H9 (cell line): ENCODE measurements at regions not wholly inside any gene's neighbourhood (a gene's known extent, or its start where the extent isn't known, plus 50 kb on each side); places are given as distances from the start of the nearest gene placed in this dataset.

Experiments used
- DNase-seq: peaks from one replicate; pipeline ENCODE4 v3.0.0-alpha.2; 2017
- H2AFZ ChIP-seq: one replicate; pipeline ENCODE4 v1.6.1; 2013; ENCODE audit warnings: mild to moderate bottlenecking, low read length, control low read depth, moderate library complexity
- H2AK5ac ChIP-seq: 2 replicates; pipeline ENCODE4 v1.6.1; 2013; ENCODE audit warnings: low read length, control low read depth, mixed read lengths; ENCODE audit not compliant: insufficient read length
- H2BK120ac ChIP-seq: one replicate; pipeline ENCODE4 v1.6.1; 2013; ENCODE audit warnings: low read depth, mild to moderate bottlenecking, low read length, control low read depth, inconsistent platforms; ENCODE audit not compliant: poor library complexity, severe bottlenecking
- H2BK12ac ChIP-seq: 2 replicates; pipeline ENCODE4 v1.6.1; 2013; ENCODE audit warnings: low read length, control low read depth, mixed read lengths, low read depth; ENCODE audit not compliant: insufficient read length
- H2BK15ac ChIP-seq: 2 replicates; pipeline ENCODE4 v1.6.1; 2013; ENCODE audit warnings: low read depth, low read length, control low read depth
- H2BK20ac ChIP-seq: one replicate; pipeline ENCODE4 v1.6.1; 2013; ENCODE audit warnings: low read depth, mild to moderate bottlenecking, low read length, control low read depth, inconsistent platforms; ENCODE audit not compliant: poor library complexity, severe bottlenecking
- H2BK5ac ChIP-seq: 2 replicates; pipeline ENCODE4 v1.6.1; 2013; ENCODE audit warnings: low read length, control low read depth, mixed read lengths; ENCODE audit not compliant: insufficient read length
- H3K14ac ChIP-seq: 2 replicates; pipeline ENCODE4 v1.6.1; 2013; ENCODE audit warnings: low read length, control low read depth; ENCODE audit not compliant: insufficient read depth
- H3K18ac ChIP-seq: 2 replicates; pipeline ENCODE4 v1.6.1; 2013; ENCODE audit warnings: low read depth, mild to moderate bottlenecking, mixed read lengths, low read length, control low read depth; ENCODE audit not compliant: insufficient read length
- H3K23ac ChIP-seq: 2 replicates; pipeline ENCODE4 v1.6.1; 2013; ENCODE audit warnings: low read length, control low read depth, mixed read lengths, low read depth; ENCODE audit not compliant: insufficient read length
- H3K23me2 ChIP-seq: 2 replicates; pipeline ENCODE4 v1.6.1; 2013; ENCODE audit warnings: low read depth, mild to moderate bottlenecking, mixed read lengths, low read length, control low read depth; ENCODE audit not compliant: insufficient read length, poor library complexity, severe bottlenecking
- H3K27ac ChIP-seq: 2 replicates; pipeline ENCODE4 v1.5.1; 2013; ENCODE audit warnings: low read length, control low read depth, mixed read lengths, low read depth; ENCODE audit not compliant: insufficient read length
- H3K27me3 ChIP-seq: 2 replicates; pipeline ENCODE4 v1.6.1; 2013; ENCODE audit warnings: low read length, control low read depth, inconsistent platforms; ENCODE audit not compliant: insufficient read depth
- H3K4ac ChIP-seq: 2 replicates; pipeline ENCODE4 v1.6.1; 2013; ENCODE audit warnings: low read depth, mild to moderate bottlenecking, control low read depth, inconsistent platforms, low read length, moderate library complexity
- H3K4me1 ChIP-seq: 2 replicates; pipeline ENCODE4 v1.6.1; 2013; ENCODE audit warnings: low read length, control low read depth, inconsistent platforms; ENCODE audit not compliant: insufficient read depth
- H3K4me2 ChIP-seq: 2 replicates; pipeline ENCODE4 v1.6.1; 2013; ENCODE audit warnings: low read length, control low read depth, mixed read lengths; ENCODE audit not compliant: insufficient read length, insufficient read depth
- H3K56ac ChIP-seq: 2 replicates; pipeline ENCODE4 v1.6.1; 2013; ENCODE audit warnings: low read depth, mild to moderate bottlenecking, mixed read lengths, low read length, control low read depth; ENCODE audit not compliant: insufficient read length
- H3K79me1 ChIP-seq: 2 replicates; pipeline ENCODE4 v1.6.1; 2013; ENCODE audit warnings: low read depth, mild to moderate bottlenecking, moderate library complexity, low read length, control low read depth, inconsistent platforms; ENCODE audit not compliant: insufficient read depth, poor library complexity, severe bottlenecking
- H3K79me2 ChIP-seq: 2 replicates; pipeline ENCODE4 v1.6.1; 2013; ENCODE audit warnings: low read length, control low read depth, inconsistent platforms; ENCODE audit not compliant: insufficient read depth
- H3K9ac ChIP-seq: 2 replicates; pipeline ENCODE4 v1.6.1; 2013; ENCODE audit warnings: low read length, control low read depth, mixed read lengths; ENCODE audit not compliant: insufficient read length; ENCODE audit errors: extremely low read depth
- H3K9me3 ChIP-seq: one replicate; pipeline ENCODE4 v1.6.1; 2013; ENCODE audit warnings: low read depth, low read length, inconsistent platforms; ENCODE audit not compliant: control insufficient read depth
- H3T11ph ChIP-seq: one replicate; pipeline ENCODE4 v1.6.1; 2013; ENCODE audit warnings: mild to moderate bottlenecking, low read length, control low read depth, inconsistent platforms
- H4K20me1 ChIP-seq: one replicate; pipeline ENCODE4 v1.6.1; 2013; ENCODE audit not compliant: control insufficient read depth, insufficient read length, insufficient read depth
- H4K5ac ChIP-seq: 2 replicates; pipeline ENCODE4 v1.6.1; 2013; ENCODE audit warnings: low read depth, mild to moderate bottlenecking, mixed read lengths, low read length, control low read depth; ENCODE audit not compliant: insufficient read length
- H4K8ac ChIP-seq: replicated peaks from 2 replicates; pipeline ENCODE4 v1.6.1; 2013; ENCODE audit warnings: low read length, control low read depth, mixed read lengths, low read depth; ENCODE audit not compliant: insufficient read length
- H4K91ac ChIP-seq: 2 replicates; pipeline ENCODE4 v1.6.1; 2013; ENCODE audit warnings: low read depth, mild to moderate bottlenecking, moderate library complexity, mixed read lengths, low read length, control low read depth; ENCODE audit not compliant: insufficient read length
- H3K27ac Mint-ChIP-seq, 3 experiments: 2 replicates in 2 of 3; 3 replicates in 1 of 3; pipeline ENCODE4 v1.8.0; 2020 to 2021; ENCODE audit warnings: mixed read lengths in 3 of 3, mild to moderate bottlenecking in 1 of 3, moderate library complexity in 1 of 3
- H3K27me3 Mint-ChIP-seq: 2 replicates; pipeline ENCODE4 v1.8.0; 2021; ENCODE audit warnings: low read depth, mild to moderate bottlenecking, moderate library complexity, mixed read lengths
- H3K36me3 Mint-ChIP-seq, 3 experiments: 2 replicates in 2 of 3; 3 replicates in 1 of 3; pipeline ENCODE4 v1.8.0; 2020 to 2021; ENCODE audit warnings: low read depth in 3 of 3, mixed read lengths in 3 of 3; ENCODE audit not compliant: insufficient read depth in 1 of 3
- H3K4me1 Mint-ChIP-seq, 2 experiments: 2 replicates each; pipeline ENCODE4 v1.8.0; 2020; ENCODE audit warnings: mixed read lengths in 2 of 2
- H3K4me3 Mint-ChIP-seq, 2 experiments: 2 replicates in 1 of 2; 3 replicates in 1 of 2; pipeline ENCODE4 v1.8.0; 2020 to 2021; ENCODE audit warnings: mild to moderate bottlenecking in 2 of 2, mixed read lengths in 2 of 2, moderate library complexity in 1 of 2
- H3K9me3 Mint-ChIP-seq, 2 experiments: 2 replicates in 1 of 2; 3 replicates in 1 of 2; pipeline ENCODE4 v1.8.0; 2020; ENCODE audit warnings: mild to moderate bottlenecking in 2 of 2, mixed read lengths in 2 of 2, moderate library complexity in 1 of 2
- TF ChIP-seq, protein P1 (sequence below): fragments of 200-600 bp; sonication (generic); conservative IDR thresholded peaks from 3 replicates; pipeline ENCODE4 v1.8.0; 2021; ENCODE audit warnings: antibody characterized with exemption, mild to moderate bottlenecking

DNA sequence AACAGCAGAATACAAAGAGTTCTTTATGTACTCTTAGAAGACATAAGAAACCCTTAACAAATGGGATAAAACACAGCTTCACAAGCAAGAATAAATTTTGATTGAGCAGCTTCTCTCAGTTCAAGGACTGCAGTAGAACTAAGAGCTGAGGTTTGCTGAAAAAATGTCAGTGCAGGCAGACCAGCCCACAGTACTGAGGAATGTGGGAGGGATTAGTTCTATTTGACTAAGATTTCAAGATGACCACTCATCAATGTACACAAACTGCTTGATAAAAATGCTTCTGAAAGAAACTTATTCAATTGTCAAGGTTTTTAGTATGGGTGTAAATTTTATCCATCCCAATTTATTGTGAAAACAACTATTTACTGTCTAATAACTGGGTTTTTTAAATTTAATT is 138.4 kb downstream of the SEC23A start:
- H3K4me1 Mint-ChIP-seq: no peaks in the 10 kb centered on the region
- Histone ChIP-seq H3K4me1 (no peaks in the 10 kb centered on the region), H3K4ac (no peak overlapping the region), H3K14ac (no peak overlapping the region), H3T11ph (no peak overlapping the region), H3K23ac (no peak overlapping the region), H3K27me3 (no peaks in the 10 kb centered on the region; the same call in 1 of the 2 replicates), H2BK12ac (no peak overlapping the region), H2BK15ac (no peak overlapping the region), H4K5ac (no peak overlapping the region), H3K9ac (no peak overlapping the region), H2AK5ac (no peak overlapping the region), H3K56ac (no peak overlapping the region), H2BK5ac (no peak overlapping the region), H3K18ac (no peak overlapping the region), H3K79me2 (no peaks in the 10 kb centered on the region), H3K9me3 (no peaks in the 10 kb centered on the region), H2AFZ (no peak overlapping the region), H4K91ac (no peak overlapping the region), H3K79me1 (no peaks in the 10 kb centered on the region), H2BK120ac (no peak overlapping the region), H2BK20ac (no peak overlapping the region), H3K23me2 (no peaks in the 10 kb centered on the region), H4K8ac (no peak overlapping the region), H3K4me2 (no peak overlapping the region), H3K27ac (no peak overlapping the region), H4K20me1 (no peaks in the 10 kb centered on the region)
- H3K9me3 Mint-ChIP-seq: no peaks in the 10 kb centered on the region
- TF ChIP-seq, protein P1, sequence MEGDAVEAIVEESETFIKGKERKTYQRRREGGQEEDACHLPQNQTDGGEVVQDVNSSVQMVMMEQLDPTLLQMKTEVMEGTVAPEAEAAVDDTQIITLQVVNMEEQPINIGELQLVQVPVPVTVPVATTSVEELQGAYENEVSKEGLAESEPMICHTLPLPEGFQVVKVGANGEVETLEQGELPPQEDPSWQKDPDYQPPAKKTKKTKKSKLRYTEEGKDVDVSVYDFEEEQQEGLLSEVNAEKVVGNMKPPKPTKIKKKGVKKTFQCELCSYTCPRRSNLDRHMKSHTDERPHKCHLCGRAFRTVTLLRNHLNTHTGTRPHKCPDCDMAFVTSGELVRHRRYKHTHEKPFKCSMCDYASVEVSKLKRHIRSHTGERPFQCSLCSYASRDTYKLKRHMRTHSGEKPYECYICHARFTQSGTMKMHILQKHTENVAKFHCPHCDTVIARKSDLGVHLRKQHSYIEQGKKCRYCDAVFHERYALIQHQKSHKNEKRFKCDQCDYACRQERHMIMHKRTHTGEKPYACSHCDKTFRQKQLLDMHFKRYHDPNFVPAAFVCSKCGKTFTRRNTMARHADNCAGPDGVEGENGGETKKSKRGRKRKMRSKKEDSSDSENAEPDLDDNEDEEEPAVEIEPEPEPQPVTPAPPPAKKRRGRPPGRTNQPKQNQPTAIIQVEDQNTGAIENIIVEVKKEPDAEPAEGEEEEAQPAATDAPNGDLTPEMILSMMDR: no peak
- H3K36me3 Mint-ChIP-seq: no peaks in the 10 kb centered on the region
- DNase-seq: no peak
- H3K27ac Mint-ChIP-seq: no peak overlapping the region
- H3K27me3 Mint-ChIP-seq: no peaks in the 10 kb centered on the region
- no peak overlapping the region for H3K4me3 Mint-ChIP-seq
